Left lung (tissue), 4 donors: ENCODE measurements at regions not wholly inside any gene's neighbourhood (a gene's known extent, or its start where the extent isn't known, plus 50 kb on each side); places are given as distances from the start of the nearest gene placed in this dataset.

Experiments used
- ATAC-seq: fragments of 200-7000 bp; cut with Tn5 transposase; one replicate; pipeline ENCODE4 v1.9.1; 2020; ENCODE audit warnings: moderate library complexity
- DNase-seq, 4 donors: peaks; one replicate each; pipeline ENCODE4 v3.0.0-alpha.2; 2013 to 2020
- H3K27ac ChIP-seq, 2 donors: fragments of 200-600 bp; sonication (generic) in 1 of 2; one replicate each; pipeline versions ENCODE4 v1.5.0 to v1.8.0; 2020 to 2021
- H3K27me3 ChIP-seq, 2 donors: fragments of 200-600 bp; sonication (generic) in 1 of 2; one replicate each; pipeline versions ENCODE4 v1.5.0 to v1.8.0; 2020 to 2021
- H3K36me3 ChIP-seq, 2 donors: fragments of 200-600 bp; sonication (generic) in 1 of 2; one replicate each; pipeline versions ENCODE4 v1.5.0 to v1.8.0; 2020 to 2021
- H3K4me1 ChIP-seq, 2 donors: fragments of 200-600 bp; one replicate each; pipeline ENCODE4 v1.8.0; 2021
- H3K4me3 ChIP-seq, 2 donors: fragments of 200-600 bp; sonication (generic) in 1 of 2; one replicate each; pipeline versions ENCODE4 v1.5.0 to v1.8.0; 2020 to 2021; ENCODE audit warnings: mild to moderate bottlenecking in 1 of 2
- H3K9me3 ChIP-seq, 2 donors: fragments of 200-600 bp; sonication (generic) in 1 of 2; one replicate each; pipeline versions ENCODE4 v1.5.0 to v1.8.0; 2020 to 2021
- CTCF ChIP-seq, 2 donors: fragments of 200-600 bp; sonication (generic) in 1 of 2; IDR thresholded peaks; one replicate each; pipeline versions ENCODE4 v1.5.0 to v1.8.0; 2021; ENCODE audit warnings: antibody characterized with exemption in 2 of 2
- intact Hi-C, 2 donors: fragments of 100-400 bp; cut with DNase I; formaldehyde crosslinking; loops; one replicate each; pipeline versions ENCODE4 v1.11.2 to v1.14.2; 2022
- donor health status: DM: no; HTN: yes; CAD: no.
- donor health status: DM: no; HTN: no; CAD: no.

DNA sequence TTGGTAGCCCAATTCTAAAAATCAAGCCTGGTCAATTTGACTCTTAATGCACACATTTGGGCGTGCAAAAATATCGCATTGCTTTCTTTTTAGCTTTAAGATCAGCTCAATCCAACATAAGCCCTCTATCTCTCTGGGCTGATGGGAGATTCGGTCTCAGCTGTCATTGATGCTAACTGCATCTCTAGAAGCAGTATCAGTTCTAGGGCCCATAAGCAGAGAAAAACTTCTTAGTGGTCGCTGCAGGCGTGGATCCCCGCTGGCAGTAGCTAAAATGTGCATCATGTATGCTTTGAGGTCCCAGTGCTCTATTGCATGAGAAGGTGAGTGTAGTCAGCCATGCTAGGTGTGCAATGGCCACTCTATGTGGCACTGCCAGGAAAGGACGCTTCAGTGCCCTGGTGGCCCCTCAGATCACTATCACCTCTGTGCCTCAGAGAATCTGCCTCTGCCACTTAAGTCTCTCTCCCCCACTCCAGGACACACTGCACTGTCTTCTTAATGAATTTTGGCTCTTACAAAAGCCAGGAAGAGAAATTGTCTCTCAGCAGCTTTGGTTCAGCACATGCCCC, 79.7 kb upstream of the GADD45A start:
- Histone ChIP-seq H3K36me3 (no peaks in the 10 kb centered on the region), H3K4me3 (no peak overlapping the region), H3K4me1 (no peaks in the 10 kb centered on the region), H3K27me3 (no peaks in the 10 kb centered on the region), H3K27ac (no peak overlapping the region), H3K9me3 (no peaks in the 10 kb centered on the region)
- no peak for ATAC-seq
- DNase-seq = no peak
- intact Hi-C loops = no loop called here
- TF ChIP-seq CTCF (IDR thresholded peaks at IDR 0.05) = no peak

- Histone ChIP-seq H3K9me3 (no peaks in the 10 kb centered on the region), H3K4me3 (no peak overlapping the region), H3K27ac (no peak overlapping the region), H3K27me3 (no peaks in the 10 kb centered on the region), H3K4me1 (no peaks in the 10 kb centered on the region), H3K36me3 (no peaks in the 10 kb centered on the region)
- TF ChIP-seq CTCF (IDR thresholded peaks at IDR 0.05) = no peak
- intact Hi-C loops = no loop called here
- DNase-seq (no peak), ATAC-seq (no peak)
Observed at GRCh38 chr1:67607286-67607685, 77.7 kb upstream of the GADD45A start.

GRCh38 chr1:67607699-67608098, 77.3 kb upstream of the GADD45A start:
- ATAC-seq (no peak), DNase-seq (no peak)
- no peaks in the 10 kb centered on the region for H3K9me3 ChIP-seq
- peaks cover 0 to 2% of the 10 kb centered on the region in 2 donors for H3K4me1 ChIP-seq
- no peaks in the 10 kb centered on the region for H3K36me3 ChIP-seq
- no peaks in the 10 kb centered on the region for H3K27me3 ChIP-seq
- no peak overlapping the region for H3K27ac ChIP-seq
- intact Hi-C loops = no loop called here
- TF ChIP-seq CTCF (IDR thresholded peaks at IDR 0.05) = no peak
- no peak overlapping the region for H3K4me3 ChIP-seq

DNA sequence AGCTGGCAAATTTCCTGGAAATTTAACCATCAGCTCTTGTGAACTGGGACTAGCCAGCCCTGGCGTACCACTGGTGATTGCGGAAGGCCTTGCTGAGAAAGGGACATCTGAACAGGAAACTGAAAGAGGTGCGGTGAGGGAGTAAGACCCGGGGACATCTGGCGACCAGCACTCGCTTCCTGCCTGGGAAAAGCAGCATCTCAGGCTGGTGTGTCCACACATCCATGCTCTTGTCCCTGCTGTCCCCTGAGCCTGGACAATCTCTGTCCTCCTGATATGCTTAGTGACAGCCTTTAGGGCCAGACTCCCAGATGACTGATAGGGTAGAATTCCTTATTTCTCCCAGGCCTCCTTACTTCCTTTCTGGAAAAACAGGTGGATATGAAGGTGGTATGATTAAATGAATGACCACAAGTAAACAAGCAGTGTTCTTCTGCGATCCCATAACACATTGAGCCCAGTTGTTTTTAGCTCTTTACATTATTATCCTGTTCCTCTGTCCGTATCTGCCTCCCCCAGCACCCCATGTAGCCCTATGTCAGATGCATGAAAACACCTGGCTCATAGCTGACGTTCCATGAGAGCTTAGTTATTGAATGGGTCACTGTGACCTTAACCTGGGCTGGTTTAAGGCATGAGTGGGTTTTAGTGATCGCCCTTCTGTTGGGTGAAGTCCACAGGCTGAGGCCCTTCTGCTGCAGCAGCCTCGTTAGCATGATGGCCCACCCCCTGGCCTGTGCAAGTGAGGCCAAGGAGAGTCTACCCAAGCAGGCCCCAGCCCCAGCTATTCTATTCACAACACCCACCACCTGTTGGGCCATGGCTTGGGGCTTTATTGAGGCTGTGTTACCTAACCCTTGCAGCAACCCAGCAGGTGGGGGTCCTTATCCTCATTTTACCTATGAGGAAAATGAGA, 76.1 kb upstream of the GADD45A start:
- no peak for ATAC-seq
- no peaks in the 10 kb centered on the region for H3K9me3 ChIP-seq

More for the DNA sequence above, 76.1 kb upstream of the GADD45A start:
- peak in 1 of 4 donors; percentile 16 for DNase-seq
- no peak for TF ChIP-seq CTCF (IDR thresholded peaks at IDR 0.05)
- Histone ChIP-seq H3K27me3 (no peaks in the 10 kb centered on the region), H3K4me3 (no peak overlapping the region), H3K27ac (no peak overlapping the region), H3K4me1 (peaks cover 4 to 6% of the 10 kb centered on the region in 2 donors), H3K36me3 (no peaks in the 10 kb centered on the region)
- intact Hi-C loops = no loop called here
